LNCaP clone FGC (cell line): ENCODE measurements at regions not wholly inside any gene's neighbourhood (a gene's known extent, or its start where the extent isn't known, plus 50 kb on each side); places are given as distances from the start of the nearest gene placed in this dataset.

Experiments
- DNase-seq: peaks from one replicate; pipeline ENCODE4 v3.0.0-alpha.2; 2011; ENCODE audit warnings: low read depth
- H3K4me3 ChIP-seq: 2 replicates; pipeline ENCODE4 v1.5.1; 2011; ENCODE audit warnings: mild to moderate bottlenecking, low read depth, low read length, control low read depth
- TF ChIP-seq, protein P1 (sequence below): IDR thresholded peaks from 2 replicates; pipeline ENCODE4 v1.5.1; 2012; ENCODE audit warnings: mild to moderate bottlenecking; ENCODE audit not compliant: control insufficient read depth, insufficient read depth; ENCODE audit errors: extremely low read depth

- DNase-seq: no peak
- H3K4me3 ChIP-seq: no peak overlapping the region
- TF ChIP-seq, protein P1, sequence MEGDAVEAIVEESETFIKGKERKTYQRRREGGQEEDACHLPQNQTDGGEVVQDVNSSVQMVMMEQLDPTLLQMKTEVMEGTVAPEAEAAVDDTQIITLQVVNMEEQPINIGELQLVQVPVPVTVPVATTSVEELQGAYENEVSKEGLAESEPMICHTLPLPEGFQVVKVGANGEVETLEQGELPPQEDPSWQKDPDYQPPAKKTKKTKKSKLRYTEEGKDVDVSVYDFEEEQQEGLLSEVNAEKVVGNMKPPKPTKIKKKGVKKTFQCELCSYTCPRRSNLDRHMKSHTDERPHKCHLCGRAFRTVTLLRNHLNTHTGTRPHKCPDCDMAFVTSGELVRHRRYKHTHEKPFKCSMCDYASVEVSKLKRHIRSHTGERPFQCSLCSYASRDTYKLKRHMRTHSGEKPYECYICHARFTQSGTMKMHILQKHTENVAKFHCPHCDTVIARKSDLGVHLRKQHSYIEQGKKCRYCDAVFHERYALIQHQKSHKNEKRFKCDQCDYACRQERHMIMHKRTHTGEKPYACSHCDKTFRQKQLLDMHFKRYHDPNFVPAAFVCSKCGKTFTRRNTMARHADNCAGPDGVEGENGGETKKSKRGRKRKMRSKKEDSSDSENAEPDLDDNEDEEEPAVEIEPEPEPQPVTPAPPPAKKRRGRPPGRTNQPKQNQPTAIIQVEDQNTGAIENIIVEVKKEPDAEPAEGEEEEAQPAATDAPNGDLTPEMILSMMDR: no peak
These were observed 598.4 kb downstream of the RPL10L start for GRCh38 chr14:46053221-46053620.

DNA sequence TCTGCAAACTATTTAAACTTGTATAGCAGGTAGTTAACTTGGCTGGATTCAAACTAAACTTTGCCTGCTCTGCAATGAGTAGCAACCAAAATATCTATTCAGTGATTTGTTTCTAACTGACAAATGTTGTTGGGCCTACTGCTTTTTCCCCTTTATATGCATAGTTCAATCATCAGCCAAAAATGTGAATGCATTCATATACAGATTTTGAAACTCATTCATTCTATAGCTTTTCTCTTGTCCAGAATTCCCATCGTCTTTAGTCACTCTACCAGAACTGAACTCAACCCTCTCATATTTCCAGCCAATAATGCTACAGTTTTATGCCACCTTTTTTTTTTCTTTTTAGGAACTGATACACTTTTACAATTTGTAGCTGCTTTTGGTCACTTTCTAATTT lies 599.8 kb downstream of the RPL10L start:
- TF ChIP-seq, protein P1: no peak
- no peak for DNase-seq
- no peak overlapping the region for H3K4me3 ChIP-seq

DNA sequence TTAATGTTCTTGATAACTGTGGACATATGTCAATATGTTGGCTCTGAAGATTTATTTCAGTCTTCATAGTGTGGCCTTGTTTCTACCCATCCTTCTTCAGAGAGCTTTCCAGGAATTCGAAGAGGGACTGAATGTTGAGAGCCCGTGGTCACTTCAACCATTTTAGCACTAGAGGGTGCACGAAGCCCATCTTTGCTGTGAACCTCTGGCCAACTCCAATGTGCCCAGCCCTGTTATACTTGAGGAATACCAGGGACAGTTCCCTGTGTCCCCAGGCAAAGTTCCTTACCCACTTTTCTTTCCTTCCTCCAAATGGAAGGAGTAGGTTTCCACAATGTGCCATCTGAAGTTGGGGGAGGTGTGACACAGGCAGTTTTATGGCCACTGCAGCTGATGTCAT lies 603.5 kb downstream of the RPL10L start:
- H3K4me3 ChIP-seq: no peak overlapping the region
- peak; percentile 27 for DNase-seq
- TF ChIP-seq, protein P1: peak; percentile 77

- TF ChIP-seq, protein P1: no peak
- H3K4me3 ChIP-seq: no peak overlapping the region
- no peak for DNase-seq
These were observed 615.5 kb downstream of the RPL10L start for GRCh38 chr14:46036099-46036498.

- no peak overlapping the region for H3K4me3 ChIP-seq
- TF ChIP-seq, protein P1: no peak
- DNase-seq: no peak
These were observed 617.3 kb downstream of the RPL10L start for GRCh38 chr14:46034305-46034704.

DNA sequence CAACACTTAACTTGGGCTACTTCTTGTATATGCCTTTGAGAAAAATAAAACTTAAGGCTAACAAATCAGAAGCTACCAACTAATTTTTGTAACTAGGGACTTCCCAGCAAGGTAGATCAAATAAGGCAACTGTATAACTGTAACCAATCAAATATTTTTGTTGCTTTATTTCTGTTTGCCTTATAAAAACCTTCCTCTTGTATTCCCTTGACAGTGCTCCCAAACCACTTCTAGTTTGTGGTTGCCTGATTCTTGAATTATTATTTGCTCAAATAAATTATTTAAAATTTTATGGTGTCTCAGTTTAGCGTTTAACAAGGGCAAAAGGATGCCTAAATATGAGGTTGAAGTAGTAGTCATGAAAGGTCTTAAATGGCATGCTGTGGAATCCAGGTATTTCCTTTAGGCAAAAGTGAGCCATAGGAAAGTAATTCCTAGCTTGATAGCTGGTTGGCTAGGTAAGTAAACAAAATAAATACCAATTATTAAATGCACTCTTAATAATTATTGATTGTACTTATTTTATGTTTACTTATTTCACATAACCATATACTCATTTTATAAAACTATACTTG lies 632.6 kb downstream of the RPL10L start:
- no peak for DNase-seq
- TF ChIP-seq, protein P1: no peak
- H3K4me3 ChIP-seq: no peak overlapping the region

DNA sequence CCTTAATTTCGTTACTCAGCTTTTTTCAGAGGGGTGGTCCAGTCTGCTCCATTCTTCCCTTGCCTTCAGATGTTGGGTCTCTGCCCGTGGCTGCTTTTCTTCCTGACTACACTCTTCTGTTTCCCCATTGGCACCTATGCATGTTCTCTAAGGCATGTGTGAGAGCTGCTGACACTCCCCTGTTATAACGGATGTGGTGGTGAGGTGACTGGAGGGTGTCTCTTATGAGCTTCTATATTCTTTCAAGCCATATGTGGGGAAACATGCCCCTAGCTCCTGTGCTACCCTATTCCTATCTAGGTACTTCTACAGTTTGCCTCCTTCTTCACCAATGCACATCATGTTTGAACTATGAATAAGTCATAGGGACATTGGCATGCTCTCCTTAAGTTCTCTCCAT lies 643.2 kb downstream of the RPL10L start:
- DNase-seq: no peak
- TF ChIP-seq, protein P1: no peak
- no peak overlapping the region for H3K4me3 ChIP-seq
